Forelimb muscle (tissue), 1 donor: ENCODE measurements at regions not wholly inside any gene's neighbourhood (a gene's known extent, or its start where the extent isn't known, plus 50 kb on each side); places are given as distances from the start of the nearest gene placed in this dataset.

Experiments
- DNase-seq: peaks from one replicate; pipeline ENCODE4 v3.0.0-alpha.2; 2013; ENCODE audit warnings: low read depth

- no peak for DNase-seq
These were observed 283.4 kb upstream of the GRIP1 start for GRCh38 chr12:66962290-66962689.

DNA sequence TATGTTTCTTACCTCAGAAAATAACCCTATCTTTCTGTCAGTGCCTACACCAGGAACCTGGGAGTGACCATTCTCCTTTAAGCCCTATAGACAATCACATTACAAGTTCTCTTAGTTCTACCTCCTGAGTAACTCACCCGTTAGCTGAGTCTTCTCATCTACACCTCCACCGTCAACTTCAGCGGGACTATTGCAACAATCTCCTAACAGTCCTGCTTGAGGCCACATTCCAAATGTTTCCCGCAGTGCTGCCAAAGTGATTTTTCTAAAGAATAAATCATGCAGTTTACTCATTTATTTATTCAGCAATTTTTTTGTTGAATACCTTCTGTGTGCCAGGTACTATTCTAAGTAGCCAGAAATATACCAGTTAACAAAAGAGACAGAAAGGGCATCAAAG lies 285.0 kb upstream of the GRIP1 start:
- DNase-seq, result no peak

DNA sequence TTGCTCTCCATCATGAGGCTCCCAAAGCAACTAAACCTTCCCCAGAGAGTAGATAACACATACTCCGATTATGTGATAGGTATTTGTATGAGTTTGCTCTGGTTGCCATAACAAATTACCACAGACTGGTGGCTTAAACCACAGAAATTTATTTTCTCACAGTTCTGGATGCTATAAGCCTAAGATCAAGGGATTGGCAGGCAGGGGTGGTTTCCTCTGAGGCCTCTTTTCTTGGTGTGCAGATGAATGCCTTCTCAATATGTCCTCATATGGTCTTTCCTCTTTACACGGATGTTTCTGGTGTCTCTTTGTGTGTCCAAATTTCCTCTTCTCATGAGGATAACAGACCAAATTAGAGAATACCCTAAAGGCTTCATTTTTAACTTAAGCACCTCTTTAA lies 285.8 kb upstream of the GRIP1 start:
- no peak for DNase-seq

DNA sequence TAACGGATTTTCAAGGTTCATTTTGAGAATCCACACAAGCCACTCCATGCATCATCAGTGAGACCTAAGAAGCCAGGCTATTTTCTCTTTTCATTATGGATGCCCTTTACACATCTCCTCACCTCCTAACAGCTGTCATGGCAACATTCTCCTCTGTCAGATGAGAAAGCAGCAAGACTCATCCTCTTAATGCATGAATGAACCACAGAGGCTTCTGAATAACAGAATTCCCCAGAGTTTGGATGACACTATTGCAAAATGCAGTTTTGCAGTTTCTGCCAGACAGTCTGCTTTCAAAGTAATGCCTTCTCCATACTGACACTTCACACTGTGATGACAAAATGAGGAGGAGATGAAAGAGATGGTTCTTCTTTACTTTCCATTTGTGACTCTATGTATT lies 286.7 kb upstream of the GRIP1 start:
- no peak for DNase-seq

- no peak for DNase-seq
These were observed 292.9 kb upstream of the GRIP1 start for GRCh38 chr12:66971816-66972215.

DNA sequence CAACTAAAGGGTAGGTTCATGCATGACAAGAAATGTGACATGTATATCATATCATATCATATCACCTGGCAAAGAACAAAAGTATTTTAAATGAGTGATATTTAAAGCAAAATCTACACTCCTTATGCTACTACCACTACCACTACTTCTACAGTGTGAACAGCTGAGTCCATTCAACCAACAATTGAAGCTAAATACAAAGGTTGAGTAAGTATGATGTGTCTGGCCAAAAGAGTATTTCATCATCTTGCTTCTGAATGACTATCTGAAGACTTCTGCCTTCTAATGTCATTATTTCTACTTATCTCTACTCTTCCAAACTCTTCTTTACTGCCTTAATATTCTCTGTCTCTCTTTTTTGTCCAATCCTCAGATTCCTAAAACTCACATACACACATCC lies 292.6 kb upstream of the CAND1 start:
- DNase-seq, result no peak

DNA sequence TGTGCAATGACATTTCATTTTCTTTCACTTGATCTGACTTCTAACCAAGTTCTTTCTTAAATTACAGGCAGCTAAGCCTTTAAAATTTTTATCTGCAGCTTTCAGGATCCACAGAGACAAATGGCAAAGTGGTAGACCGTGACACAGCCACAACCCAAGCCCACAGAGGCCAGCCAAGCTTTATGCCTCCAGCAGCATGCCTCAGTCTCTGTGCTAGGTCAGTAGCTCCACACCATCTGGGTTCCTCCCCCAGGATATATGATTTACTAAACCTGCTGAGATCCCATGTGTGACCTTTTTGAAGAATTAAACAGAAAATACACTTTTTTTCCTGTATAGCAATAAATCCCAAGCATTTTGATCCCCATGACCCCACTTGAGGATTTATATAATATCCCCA lies 290.4 kb upstream of the CAND1 start:
- DNase-seq, result no peak

DNA sequence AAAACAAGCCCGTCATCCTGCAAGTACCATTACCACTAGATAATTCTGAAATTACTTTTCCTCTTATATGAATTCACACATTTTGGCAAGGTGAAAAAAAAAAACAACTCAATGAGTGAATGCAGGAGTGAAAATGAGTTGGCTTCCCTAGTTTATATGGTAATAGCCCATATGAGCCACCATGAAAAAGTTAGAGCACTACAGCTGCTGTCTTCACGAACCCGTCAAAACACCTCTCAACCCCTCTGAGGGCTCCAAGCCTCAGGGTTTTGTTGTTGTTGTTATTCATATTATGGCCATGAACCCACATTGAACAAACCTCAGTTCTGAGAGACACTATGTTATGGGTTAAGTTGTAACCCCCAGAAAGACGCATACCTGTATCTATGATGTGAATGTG lies 289.9 kb upstream of the CAND1 start:
- no peak for DNase-seq

GRCh38 chr12:66984077-66984476 lies 285.1 kb upstream of the CAND1 start:
- DNase-seq, result no peak

GRCh38 chr12:66984962-66985361 lies 284.2 kb upstream of the CAND1 start:
- no peak for DNase-seq

DNA sequence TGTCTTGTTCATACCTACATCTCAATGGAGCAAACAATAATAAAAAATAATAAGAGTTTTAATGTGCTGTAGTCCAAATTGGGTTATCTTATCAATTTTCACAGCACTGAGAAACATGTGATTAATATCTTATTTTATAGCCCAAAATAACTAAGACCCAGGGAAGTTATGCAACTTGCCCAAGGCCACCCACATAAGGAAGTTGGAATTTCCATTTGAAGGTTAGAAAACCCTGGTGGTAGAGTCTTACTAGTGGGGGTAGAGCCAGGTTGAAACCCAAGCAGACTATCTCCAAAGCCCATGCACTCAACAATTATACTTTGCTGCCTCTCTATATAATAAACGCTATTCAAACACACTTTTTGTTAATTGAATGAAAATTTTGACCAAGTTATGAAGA lies 270.0 kb upstream of the CAND1 start:
- DNase-seq, result no peak

DNA sequence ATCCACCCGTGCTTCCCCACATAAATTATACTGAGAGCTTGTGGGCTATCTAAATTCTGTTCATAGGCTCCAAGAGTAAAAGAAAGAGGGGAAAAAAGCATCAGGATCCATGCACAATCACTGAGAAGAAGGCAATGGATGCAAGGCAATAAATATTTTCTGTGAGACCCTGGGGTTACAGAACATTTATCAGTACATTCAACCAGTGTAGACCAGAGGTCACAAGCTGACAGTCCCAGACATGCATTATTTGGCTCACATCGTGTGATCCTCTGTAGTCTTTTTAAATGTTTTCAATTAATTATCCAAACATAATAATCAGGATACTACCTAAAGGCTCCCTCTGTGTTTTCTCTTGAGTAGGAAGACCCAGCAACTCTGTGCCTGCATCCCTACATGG lies 267.9 kb upstream of the CAND1 start:
- DNase-seq, result no peak

DNA sequence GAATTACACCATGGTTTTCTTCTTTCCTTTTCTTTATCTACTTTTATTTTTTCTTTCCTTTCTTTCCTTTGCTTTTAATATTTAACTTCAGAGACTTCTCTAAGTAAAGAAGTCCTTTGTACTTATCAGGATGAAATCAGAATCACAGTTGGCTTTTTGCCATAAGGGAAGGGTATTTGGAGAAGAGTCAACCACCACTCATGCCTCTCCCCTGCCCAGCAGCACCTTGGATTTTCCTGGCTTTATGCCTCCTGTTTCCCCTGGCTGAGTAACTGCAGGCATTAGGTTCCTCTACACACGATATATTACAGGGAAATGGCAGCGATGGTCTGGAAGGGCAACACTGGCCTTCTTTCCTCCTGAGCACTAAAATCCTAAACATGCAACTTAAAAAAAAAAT lies 266.4 kb upstream of the CAND1 start:
- DNase-seq, result no peak

DNA sequence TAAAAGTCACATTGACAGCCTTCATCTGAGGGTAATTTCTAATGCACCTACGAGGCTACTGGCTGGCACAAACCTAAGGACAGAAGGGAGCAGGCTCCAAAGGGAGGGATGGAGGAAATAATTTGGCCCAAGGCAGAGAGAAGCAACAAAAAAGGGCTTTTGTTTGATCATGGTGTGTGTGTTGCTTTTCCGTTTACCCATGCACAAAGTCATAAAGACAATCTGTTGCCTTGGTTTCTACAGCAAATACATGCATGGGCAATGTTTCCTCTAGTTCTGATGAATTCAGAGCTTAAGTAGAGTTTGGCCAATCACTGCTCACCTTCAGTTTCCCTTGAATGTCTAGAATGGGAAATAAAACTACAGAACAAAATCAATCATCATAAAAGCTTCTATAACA lies 262.5 kb upstream of the CAND1 start:
- DNase-seq, result no peak

DNA sequence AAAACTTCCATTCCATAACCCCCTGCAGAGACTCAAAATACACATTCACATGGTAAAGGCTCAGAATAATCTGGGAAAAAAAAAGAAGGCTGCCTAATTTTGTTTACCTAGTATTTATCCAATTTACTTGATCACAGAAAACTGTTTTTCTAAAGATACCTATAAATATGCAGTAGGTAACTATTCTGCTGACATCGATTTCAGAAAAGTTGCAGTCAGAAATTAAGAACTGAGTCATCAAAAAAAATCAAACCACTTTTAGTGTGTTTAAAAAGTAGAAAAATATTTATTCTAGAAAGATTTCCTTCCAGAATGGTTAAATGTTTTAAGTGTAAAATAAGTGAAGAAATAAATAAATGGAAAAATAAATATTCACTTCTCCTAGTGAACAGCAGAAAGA lies 254.5 kb upstream of the CAND1 start:
- DNase-seq, result no peak

DNA sequence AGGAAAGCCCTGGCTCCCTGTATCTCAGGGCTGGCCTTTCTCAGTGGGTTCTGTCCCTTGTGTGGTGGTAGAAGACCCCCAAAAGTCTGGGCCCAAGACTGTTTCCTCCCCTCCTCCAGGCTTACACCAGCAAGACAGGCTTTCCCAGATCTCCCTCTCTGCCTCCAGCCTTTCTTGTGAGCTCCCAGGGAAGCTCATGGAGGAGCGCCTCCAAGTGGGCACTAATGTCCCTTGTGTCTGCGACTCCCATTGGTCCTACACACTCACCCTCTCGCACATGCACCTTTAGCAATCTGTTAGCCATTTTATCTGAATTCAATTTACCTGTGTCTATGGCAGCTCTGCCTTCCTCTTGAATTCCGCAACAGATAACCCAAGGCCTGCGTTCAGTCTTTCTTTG lies 251.1 kb upstream of the CAND1 start:
- DNase-seq, result no peak

GRCh38 chr12:67019070-67019469 lies 250.1 kb upstream of the CAND1 start:
- DNase-seq, result no peak

GRCh38 chr12:67025543-67026114 lies 243.5 kb upstream of the CAND1 start:
- DNase-seq, result no peak

- no peak for DNase-seq
These were observed 242.5 kb upstream of the CAND1 start for GRCh38 chr12:67026487-67027246.

- DNase-seq, result no peak
These were observed 240.6 kb upstream of the CAND1 start for GRCh38 chr12:67028529-67028928.

DNA sequence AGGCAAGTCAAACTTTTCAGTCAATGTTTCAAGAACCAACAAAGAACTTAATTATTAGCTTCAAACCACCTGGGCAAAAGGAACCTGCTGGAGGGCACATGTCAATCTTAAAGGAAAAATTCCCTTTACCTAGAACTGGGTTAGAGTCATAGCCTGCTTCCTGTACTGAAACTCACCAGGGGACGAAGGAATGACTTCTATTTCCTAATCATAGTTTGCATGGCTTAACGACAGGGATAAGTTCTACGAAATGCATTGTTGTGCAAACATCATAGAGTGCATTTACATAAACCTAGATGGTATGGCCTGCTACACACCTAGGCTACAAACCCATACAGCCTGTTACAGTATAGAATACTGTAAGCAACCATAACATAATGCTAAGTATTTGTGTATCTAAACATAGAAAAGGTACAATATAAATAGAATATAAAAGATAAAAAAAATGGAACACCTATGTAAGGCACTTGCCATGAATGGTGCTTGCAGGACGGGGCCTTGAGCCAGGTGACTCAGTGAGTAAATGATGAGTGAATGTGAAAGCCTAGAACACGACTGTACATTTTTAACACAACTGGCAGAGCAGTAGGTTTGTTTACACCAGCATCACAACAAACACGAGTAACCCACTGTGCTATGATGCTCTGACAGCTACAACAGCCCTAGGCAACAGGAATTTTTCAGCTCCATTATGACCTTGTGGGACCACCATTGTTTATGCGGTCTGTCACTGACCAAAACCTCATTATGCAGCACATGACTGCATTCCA lies 234.9 kb upstream of the CAND1 start:
- DNase-seq, result no peak

DNA sequence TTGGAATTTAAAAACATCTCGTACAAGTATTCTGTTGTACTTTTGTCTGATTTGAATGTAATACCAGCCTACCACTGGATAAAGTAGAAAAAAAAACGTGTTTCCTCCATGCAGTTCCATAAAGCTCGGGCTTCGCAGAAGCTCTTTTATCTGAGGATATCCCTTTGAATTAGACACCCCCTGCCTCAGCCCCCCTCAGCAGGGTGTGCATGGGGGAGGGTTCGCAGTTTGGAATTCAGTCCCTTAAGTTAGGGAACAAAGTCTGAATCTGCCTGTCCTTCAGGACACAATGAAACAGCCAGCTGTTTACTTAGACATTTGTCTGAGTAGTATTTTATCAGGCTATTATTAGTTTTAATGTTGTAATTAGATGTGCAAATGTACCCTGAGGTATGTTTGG lies 234.0 kb upstream of the CAND1 start:
- no peak for DNase-seq

- DNase-seq, result no peak
These were observed 230.7 kb upstream of the CAND1 start for GRCh38 chr12:67038486-67038885.
